ENCODE measurements at regions not wholly inside any gene's neighbourhood (a gene's known extent, or its start where the extent isn't known, plus 50 kb on each side); places are given as distances from the start of the nearest gene placed in this dataset.
"Not testable (repeated sequence)": the region's sequence is repeated elsewhere in the genome, so short reads cannot be mapped to it uniquely, and the experiment has no call there.

DNA sequence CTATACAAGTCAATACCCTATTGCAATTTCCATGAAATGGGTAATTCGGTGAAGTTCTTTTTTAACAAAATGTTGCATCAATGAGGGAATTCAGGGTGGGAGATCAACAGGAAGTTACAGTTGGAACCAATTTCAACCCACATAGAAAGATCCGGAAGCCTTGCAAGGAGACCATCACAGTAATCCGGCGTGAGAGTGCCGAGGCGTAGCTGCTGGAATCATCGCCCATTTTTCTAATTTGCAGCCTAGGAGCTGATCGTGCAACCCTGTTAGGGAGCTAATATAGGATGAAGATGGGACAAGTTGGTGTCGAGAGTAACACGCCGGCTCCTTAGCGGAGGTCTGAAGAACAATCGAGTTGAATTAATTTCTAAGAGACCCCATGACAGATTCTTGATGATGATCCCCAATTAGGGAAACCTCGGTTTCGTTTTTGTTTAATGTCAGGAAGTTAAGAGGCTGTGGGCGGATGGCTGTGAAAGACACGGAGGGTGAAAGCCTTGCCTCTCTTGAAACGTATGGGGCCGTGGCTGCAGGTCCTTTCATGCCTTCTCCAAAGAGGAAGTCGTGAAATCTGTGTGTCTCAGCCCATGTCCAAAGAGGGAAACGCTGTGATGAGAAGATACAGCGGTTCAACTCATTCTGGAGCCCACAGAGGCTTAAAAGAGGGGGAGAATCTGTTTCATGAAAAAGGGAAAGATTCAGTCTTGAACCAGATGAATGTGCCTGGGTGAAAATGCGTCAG, 51.2 kb upstream of the CARD11 start:
- no peak for FAIRE-seq

DNA sequence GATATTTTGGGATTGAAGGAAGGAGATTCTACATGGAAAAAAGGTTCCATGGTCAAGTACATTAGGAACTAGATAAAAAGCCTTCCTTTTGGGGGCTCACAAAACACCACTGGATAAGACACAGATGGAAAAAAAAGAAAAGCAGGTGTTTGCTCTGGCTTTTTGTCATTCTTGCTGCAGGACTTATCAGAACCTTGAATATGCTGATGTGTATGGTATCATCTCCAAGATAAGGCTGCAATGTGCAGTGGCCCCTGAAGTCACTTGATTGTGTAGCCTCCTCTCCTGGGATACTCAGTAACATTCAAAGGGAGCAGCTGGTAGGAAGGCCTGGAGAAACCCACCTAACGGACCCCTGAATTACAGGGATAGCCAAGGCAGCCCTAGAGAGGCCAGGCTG, 54.1 kb upstream of the CARD11 start:
- no peak for FAIRE-seq

DNA sequence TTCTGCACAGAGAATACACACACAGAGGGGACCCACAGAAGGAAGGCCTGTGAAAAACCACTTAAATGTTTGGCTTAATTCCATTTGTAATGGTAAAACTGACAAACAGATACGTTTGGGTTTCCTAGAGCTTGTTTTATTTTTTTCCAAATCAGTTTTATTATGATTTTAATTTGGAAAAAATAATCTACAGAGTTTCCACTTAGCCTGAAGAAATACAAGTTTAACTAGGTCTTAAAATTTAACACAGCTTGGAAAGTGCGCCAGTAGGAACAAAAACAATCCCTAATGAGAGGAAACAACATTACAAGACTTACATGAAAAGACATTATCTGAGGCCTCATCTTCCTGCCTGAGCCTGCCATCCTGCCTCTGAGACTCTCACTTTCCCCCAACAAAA, 58.5 kb upstream of the CARD11 start:
- FAIRE-seq: no peak

DNA sequence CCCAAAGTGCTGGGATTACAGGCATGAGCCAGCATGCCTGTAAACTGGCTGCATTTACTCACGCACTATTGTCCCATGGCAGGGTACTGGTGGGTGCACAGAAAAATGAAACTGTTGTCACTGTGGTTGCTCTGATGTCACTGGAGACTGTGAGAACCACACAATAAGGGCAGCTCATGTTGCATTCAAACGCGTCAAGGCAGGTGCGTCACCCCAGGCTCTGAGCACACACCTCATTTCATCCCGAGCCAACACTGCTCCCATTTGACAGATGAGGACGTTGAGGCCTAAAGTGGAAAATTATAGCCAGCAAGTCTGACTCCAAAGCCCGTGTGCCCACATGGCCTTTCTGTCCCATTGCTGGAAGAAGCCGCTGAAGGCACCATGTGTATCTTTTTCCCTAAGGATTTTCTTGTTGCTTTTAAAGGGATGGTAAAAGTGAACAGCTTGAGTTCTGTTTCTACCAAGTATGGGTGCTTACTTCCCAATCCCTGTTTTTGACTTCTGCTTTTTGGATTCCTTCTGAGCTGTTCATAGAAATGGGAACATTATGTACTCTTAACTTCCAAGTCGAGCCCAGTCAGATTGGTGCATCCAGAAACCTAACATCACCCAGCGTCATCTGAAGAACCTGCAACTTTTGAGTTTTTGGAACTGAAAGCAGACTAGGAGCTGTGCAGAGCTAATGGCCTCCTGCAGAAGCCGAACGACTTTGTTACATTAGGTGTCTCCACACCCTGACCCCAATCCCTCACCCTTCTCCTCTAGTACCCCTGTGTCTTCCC, 60.1 kb upstream of the CARD11 start:
- no peak for FAIRE-seq

DNA sequence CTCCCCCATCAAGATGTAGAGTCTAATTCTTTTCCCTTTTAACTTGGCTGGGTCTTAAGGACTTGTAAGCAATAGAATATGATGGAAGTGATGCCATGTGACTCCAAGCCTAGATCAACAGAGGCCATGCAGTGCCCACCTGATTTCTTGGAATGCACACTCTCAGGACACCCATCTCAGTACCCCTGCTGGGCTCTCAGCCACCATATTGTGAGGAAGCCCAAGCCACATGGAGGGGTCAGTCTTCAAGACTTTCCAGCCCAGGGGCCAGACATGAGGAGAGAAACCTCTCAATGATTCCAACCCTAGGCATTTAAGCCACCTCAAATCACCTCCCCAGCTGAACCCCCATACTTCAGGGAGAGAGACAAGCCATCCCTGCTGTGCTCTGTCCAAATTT, 62.2 kb upstream of the CARD11 start:
- FAIRE-seq: no peak

DNA sequence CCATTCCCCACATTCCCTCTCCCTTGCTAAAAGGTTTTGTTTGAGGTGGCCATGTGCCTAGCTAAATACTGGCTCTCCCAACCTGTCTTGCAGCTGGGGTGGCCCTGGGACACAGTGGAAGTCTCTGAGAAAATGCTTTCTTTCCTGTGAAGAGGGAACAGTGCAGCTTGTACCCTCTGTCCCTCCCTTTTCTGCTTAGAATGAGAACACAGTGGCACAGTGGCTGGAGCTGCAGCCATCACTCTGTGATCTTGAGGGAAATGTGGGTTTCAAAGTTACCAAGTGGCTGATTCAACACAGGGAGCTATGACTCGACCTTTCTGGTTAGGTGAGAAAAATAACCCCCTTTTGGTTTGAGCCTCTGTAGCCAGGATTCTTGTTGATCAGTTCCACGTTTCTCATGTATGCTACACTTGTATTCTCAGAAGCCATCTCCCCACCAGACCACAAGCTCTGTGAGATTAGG, 62.7 kb upstream of the CARD11 start:
- FAIRE-seq: no peak

DNA sequence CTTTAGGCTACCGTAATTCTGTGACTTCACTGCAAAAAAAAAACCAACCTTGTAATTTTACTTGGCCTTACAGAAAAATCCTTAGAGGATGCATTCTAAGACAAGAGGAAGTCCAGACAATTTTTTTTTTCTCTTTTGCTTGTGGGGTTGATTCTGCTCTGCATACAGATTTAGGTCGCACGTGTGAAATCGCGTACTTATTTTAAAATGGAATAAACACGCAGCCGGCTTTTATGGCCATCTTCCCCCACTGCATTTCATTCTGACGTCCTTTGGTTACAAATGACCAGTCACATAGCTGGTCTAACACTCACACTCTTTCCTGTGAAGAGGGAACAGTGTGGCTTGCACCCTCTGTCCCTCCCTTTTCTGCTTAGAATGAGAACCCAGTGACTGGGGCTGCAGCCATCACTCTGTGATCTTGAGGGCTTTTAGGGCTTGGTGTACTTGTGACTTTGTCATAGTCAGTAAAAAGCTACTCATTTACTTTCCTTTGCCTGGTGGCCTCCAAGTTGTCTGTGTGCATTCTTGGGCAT, 63.6 kb upstream of the CARD11 start:
- FAIRE-seq: no peak

DNA sequence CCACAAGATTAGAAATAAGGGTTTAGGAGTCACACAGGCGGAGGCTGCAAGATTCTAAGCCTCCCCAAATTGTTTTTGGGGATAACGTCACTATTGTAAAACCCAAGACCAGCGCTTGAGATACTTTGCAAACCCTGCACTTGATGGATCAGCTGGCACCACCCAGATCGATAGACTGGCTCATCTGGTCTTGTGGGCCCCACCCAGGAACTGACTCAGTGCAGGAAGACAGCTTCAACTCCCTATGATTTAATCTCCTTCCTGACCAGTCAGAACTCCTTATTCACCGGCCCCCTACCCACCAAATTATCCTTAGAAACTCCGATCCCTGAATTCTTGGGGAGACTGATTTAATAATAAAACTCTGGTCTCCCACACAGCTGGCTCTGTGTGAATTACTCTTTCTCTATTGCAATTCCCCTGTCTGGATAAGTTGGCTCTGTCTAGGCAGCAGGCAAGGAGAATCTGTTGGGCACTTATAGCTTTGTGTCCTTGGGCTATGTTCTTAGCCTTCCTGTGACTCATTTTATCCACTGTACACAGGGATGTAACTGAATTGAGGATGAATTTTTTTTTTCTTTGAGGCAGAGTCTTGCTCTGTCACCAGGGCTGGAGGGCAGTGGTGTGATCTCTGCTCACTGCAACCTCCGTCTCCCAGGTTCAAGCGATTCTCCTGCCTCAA, 64.4 kb upstream of the CARD11 start:
- no peak for FAIRE-seq

DNA sequence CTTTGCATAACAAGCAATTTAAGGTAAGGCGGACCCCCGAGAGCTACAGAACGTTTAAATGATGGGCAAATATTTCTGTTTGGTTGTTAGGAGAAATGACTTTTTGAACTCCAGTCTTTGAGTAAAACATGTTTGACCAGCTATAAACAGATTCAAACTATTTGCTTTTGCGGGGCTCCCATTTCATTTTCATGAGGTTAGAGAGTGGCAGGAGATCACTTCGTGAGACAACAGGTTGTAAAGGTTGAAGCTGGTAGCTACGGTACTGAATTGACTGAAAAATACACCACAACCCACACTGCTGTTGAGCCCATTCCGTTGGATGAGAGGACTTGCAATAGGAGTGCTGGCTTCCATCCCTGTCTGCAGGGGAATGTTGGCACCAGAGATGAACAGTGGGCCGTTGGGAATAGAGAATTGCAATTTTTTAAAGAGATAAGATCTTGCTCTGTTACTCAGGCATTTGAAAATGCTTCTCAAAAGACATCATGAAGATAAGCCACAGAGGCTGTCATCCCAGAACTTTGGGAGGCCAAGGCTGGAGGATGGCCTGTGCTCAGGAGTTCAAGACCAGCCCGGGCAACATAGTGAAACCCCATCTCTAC, 65.7 kb upstream of the CARD11 start:
- no peak for FAIRE-seq

DNA sequence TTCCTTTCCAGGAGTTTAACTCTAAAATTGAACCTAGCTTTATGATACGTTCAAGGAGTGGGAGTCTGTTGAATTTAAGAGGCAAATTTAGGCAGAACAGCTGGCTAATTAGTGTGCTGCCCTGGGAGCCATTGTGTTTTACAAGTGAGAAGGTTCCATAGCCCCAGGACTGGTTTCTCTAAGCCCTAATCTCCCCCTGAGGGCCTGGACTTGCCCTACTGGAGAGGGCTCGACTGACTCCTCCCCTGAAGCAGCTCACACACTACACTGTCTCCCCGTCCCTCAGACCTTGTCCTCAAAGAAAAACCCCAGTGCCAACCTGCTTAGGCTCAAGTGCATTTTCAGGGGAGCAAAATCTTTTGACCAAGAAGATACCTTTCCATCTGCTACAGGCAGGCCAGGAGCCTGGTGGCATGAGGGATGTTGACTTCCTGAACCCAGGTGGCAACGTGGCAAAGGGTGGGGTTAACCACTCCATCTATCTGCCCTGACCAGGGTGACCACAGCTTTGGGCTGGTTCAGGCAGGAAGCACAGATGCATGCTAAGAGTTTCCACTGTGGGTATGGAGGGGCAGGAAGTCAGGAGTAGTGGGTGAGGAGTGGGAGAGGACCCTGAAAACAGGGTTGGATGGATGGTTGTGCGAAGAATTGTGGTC, 68.9 kb upstream of the CARD11 start:
- FAIRE-seq: no peak

DNA sequence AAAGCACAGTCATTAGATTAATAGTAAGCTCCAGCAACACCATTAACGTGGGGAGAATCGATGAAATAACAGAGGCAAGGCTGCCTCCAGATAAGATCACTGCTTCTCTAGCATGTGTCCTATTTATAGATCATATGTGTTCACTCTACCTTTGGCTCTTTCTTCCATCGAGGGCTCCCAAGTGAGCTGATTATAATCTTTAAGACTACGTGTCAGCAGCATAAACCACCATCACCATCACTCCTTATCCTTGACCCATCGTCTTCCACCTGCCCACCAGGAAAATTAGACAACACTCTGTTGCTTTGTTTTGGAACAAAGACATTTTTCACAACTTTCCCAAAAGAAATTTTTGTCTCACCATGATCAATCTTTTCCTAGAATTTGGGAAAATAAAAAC, 71.2 kb upstream of the CARD11 start:
- FAIRE-seq: no peak

DNA sequence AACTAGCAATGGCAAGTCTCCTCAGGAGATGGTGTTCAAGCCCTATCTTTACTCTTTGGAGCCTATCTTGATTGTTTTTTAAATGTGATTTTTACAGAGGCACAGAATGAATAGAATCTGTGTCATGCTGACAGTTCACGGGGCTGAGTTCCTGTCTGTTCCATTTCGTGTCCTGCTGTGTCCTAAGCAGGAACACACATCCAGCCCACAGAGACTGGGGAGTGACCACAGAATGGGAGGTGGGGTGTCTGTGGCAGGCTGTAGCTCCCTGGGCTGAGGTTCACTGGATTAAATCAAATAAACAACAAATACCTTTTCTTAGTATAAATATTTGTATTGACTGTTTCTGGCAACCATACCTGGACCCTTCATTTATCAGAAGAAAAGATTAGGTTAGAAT, 73.4 kb upstream of the CARD11 start:
- no peak for FAIRE-seq

DNA sequence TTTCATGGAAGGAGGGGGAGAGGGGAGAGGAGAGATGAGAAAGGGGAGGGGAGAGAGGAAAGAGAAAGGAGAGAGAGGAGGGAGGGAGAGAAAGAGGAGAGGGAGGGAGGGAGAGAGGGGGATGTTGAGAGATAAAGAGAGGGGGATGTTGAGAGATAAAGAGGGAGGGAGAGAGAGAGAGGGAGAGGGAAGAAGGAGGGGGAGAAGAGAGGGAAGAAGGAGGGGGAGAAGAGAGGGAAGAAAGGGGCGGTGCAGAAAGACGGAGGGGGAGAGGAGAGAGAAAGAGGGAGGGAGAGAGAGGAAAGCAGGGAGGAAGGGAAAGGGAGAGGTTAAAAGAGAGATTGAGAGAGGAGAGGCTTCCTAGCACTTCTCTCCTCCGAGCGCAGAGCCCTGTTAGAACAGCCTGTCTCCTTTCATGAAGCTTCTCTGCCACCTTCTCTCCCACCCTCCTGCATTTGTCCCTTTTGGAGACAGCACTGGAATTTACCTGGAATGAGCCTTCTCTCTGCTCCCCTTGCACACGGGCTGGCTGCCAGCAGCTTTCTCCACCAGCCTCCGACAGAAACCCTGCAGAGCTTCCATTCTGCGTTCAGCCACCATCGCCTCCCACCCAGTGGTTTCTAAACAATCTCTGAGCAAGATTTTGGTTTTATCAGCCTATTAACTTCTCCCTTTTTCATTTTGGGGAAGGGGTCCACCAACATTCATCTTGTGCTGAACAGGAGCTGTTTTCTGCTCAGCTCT, 74.0 kb upstream of the CARD11 start:
- FAIRE-seq: no peak

DNA sequence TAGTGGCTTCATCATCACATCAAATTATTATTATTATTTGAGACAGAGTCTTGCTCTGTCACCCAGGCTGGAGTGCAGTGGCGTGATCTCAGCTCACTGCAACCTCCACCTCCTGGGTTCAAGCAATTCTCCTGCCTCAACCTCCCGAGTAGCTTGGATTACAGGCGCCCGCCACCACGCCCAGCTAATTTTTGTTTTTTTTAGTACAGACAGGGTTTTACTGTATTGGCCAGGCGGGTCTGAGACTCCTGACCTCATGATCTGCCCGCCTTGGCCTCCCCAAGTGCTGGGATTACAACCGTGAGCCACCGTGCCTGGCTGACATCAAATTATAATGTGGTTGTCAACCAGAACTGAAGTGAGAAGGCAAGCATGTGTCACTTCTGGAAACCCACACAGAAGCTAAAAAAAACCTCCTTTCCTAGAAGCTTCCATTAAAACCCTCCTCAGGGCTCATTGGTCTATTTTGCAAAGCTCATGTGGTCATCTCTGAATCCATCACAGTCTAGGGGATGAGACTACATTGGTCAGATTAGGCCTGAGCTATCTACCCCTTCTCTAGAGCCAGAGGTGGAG, 75.8 kb upstream of the CARD11 start:
- not testable (repeated sequence) for FAIRE-seq

DNA sequence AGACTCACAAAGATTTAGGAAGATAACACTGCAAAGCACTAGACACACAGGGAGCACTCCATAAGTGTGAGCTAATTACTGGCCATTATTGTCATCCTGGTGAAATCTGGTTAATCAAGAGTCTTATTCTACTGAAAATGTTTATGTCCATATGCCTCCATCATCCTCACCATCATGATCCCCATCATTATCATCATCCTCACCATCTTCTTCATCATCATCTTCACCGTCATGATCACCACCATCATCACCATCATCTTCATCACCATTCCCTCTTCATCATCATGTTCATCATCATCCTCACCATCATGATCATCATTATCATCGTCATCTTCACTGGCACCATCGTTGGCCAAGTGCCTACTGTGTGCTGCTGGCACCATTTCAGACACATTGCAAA, 76.3 kb upstream of the CARD11 start:
- FAIRE-seq: no peak

DNA sequence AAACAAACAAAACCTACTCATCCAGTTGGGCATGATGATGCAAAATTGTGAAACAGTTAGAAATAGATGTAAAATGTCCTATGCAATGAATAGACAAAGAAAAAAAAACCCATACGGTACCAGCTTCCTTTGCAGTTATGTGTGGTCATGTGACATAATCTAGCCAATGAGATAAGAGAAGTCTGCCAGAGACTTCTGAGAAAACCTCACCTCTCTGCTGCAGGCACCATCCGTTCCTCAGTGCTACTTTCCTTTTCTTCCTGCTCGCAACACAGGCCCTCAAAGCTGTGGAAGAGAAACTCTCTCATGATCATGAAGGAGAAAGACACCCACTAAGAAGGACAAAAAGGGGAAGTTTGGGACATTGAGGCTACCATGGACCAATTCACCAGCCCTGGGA, 76.8 kb upstream of the CARD11 start:
- no peak for FAIRE-seq

DNA sequence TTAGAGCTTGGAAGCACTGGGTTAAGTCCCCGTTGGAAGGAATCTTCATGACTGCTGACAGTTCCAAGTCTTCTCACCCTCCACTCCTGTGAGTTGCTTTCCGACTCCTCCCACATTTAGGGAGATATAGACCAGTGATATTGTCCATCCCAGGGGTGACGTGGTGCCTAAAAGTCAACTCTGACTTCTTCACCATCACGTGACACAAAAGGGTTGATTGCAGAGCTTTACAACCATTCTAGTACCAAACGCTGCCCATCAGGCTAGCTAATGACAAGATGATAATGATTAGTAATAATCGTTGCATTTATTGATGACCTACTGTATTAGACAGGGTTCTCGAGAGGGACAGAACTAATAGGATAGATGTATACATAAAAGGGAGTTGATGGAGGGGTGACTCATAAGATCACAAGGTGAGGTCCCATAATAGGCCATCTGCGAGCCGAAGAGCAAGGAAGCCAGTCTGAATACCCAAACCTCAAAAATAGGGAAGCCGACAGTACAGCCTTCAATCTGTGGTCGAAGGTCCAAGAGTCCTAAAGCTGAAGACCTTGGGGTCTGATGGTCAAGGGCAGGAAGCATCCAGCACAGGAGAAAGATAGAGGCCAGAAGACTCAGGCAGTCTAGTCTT, 85.3 kb upstream of the CARD11 start:
- FAIRE-seq: no peak

DNA sequence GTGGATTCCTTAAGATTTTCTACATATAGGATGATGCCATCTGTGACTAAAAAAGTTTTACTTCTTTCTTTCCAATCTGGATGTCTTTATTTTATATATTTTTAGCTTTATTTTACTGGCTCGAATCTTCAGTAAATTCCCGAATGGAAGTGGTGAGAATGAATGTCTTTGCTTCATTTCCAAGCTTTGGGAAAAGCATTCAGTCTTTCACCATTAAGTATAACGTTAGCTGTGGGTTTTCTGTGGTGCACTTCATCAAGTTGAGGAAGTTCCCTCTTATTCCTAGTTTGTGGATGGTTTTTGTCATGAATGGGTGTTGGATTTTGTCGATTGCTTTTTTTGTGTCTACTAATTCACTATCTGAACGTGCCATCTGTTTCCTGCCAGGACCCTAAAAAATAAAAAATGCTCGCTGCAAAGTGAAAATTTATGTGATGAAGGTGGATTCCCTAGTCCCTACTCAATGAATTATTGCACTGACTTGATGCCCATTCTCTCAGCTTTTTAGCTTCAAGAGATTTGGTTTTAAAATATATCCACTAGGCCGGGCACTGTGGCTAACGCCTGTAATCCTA, 90.2 kb upstream of the CARD11 start:
- FAIRE-seq: no peak

DNA sequence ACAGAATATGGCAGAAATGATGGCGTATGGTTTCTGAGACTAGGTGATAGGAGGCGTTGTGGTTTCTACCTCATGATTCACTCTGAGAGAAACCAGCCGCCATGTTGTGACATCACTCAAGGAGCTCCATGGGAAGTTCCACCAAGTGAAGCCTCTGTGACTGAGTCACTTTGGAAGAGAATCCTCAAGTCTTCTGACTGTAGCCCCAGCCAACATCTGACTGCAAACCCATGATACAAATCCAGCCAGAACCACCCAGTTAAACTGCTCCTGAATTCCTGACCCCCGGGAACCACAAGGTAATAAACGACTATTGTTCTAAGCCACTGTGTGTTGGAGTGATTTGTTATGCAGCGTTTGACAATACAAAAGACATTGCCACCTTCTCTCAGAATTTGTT, 91.1 kb upstream of the CARD11 start:
- FAIRE-seq: no peak

DNA sequence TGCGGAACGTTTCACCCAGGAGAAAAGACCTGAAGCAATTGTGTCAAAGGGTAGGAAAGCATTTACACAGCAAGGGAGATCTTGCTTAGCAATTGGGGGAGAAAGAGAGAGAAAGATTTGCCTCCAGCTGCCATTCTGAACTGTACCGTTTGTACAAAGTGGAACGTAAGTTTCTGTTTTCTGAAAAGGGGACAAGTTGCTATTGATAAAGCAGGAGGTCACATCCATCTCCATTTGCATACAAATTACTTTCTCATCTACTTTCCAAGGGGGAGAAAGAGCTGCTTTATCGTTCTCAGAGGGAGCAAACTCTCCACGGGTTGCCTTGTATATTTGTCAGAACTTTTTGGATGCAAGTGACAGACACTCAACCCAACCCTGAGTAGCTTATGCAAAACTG, 92.0 kb upstream of the CARD11 start:
- no peak for FAIRE-seq

DNA sequence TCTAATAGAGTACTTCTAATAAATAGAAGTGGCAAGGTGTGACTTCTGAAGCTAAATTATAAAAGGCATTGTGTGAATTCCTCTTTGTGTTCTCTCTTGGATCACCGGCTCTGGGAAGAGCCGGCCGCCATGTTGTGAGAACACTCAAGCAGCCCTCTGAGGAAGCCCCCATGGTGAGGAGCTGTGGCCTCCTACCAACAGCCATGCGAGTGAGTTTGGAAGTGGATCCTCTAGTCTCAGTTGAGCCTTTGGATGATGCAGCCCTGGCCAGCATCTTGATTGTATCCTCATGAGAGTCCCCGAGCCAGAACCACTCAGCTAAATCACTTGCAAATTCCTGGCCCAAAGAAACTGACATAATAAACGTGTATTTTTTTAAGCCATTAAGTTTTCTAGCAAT, 94.5 kb upstream of the CARD11 start:
- FAIRE-seq: no peak

Measured in islet of Langerhans (tissue), 1 donor.